Fibroblast of lung (primary cell): ENCODE measurements at regions not wholly inside any gene's neighbourhood (a gene's known extent, or its start where the extent isn't known, plus 50 kb on each side); places are given as distances from the start of the nearest gene placed in this dataset.
"Not testable (repeated sequence)": the region's sequence is repeated elsewhere in the genome, so short reads cannot be mapped to it uniquely, and the experiment has no call there.

Experiments used
- CTCF ChIP-seq, 2 donors: IDR thresholded peaks in 1 of 2; conservative IDR thresholded peaks in 1 of 2; 1 replicate in 1 of 2; 2 replicates in 1 of 2; pipeline ENCODE4 v1.5.1; 2011 to 2012; ENCODE audit warnings: low read length in 2 of 2, control low read depth in 1 of 2, inconsistent platforms in 1 of 2, low read depth in 1 of 2, mild to moderate bottlenecking in 1 of 2
- EZH2 ChIP-seq: IDR thresholded peaks from 2 replicates; pipeline ENCODE4 v1.5.1; 2012; ENCODE audit warnings: low read length, control low read depth, mild to moderate bottlenecking; ENCODE audit errors: missing control alignments

- not testable (repeated sequence) for TF ChIP-seq EZH2; CTCF (conservative IDR thresholded peaks at IDR 0.05 in 1 of 2, IDR thresholded peaks at IDR 0.05 in 1 of 2; ENCODE audit: low read depth in 1 of 2, low read length in 2 of 2)
Measured at GRCh38 chr10:8868924-8869323, 814.4 kb downstream of the GATA3 start.
